HL-60 (cell line): ENCODE measurements at regions not wholly inside any gene's neighbourhood (a gene's known extent, or its start where the extent isn't known, plus 50 kb on each side); places are given as distances from the start of the nearest gene placed in this dataset.
"Not testable (repeated sequence)": the region's sequence is repeated elsewhere in the genome, so short reads cannot be mapped to it uniquely, and the experiment has no call there.

Experiments used
- DNase-seq, 2 experiments: peaks; one replicate each; pipeline ENCODE4 v3.0.0-alpha.2; 2010 to 2020; ENCODE audit warnings: low read depth in 1 of 2, low spot score in 1 of 2
- H3K27ac ChIP-seq: fragments of 250-450 bp; sonication (Bioruptor Pico); replicated peaks from 2 replicates; pipeline ENCODE4 v1.5.1; 2020; ENCODE audit warnings: mild to moderate bottlenecking, moderate library complexity
- H3K27me3 ChIP-seq: fragments of 250-450 bp; sonication (Bioruptor Pico); 2 replicates; pipeline ENCODE4 v1.5.1; 2021; ENCODE audit warnings: mild to moderate bottlenecking, moderate library complexity; ENCODE audit not compliant: insufficient read depth, poor library complexity, severe bottlenecking
- H3K4me3 ChIP-seq: replicated peaks from 2 replicates; pipeline ENCODE4 v1.5.1; 2011; ENCODE audit warnings: mild to moderate bottlenecking, control low read depth, low read length; ENCODE audit not compliant: insufficient read depth
- GABPA ChIP-seq: IDR thresholded peaks from 2 replicates; pipeline ENCODE4 v1.6.1; 2012; ENCODE audit warnings: low read depth
- POLR2AphosphoS5 ChIP-seq: IDR thresholded peaks from 2 replicates; pipeline ENCODE4 v1.6.1; 2012; ENCODE audit warnings: low read depth
- SPI1 ChIP-seq: IDR thresholded peaks from 2 replicates; pipeline ENCODE4 v1.6.1; 2012; ENCODE audit warnings: low read depth, mild to moderate bottlenecking, borderline replicate concordance
- TF ChIP-seq, protein P1 (sequence below): IDR thresholded peaks from one replicate; pipeline ENCODE4 v1.5.1; 2011; ENCODE audit warnings: low read length, control low read depth, inconsistent platforms; ENCODE audit not compliant: insufficient read depth
- TF ChIP-seq, protein P2 (sequence below): IDR thresholded peaks from 2 replicates; pipeline ENCODE4 v1.6.1; 2012; ENCODE audit warnings: low read depth; ENCODE audit not compliant: insufficient replicate concordance

DNA sequence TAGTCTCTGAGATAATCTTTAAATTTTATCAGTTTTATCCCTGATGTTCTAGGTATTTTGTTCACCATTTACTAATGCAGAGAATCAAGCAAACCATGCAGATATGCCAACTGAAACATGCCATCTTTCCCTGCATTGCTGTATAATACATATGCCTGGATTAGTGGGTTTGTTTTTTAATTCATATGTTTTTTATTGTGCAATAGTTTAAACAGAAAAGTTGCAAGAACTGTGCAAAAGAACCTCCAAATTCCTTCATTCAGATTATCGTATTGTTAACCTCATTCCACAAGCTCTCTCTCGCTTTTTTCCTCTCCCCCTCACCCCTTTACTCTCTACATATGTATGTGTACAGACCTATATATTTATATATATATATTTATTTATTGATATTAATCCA lies 244.6 kb downstream of the NKX6-1 start:
- H3K27ac ChIP-seq = no peak overlapping the region
- no peak overlapping the region for H3K4me3 ChIP-seq
- H3K27me3 ChIP-seq = peaks cover 3% of the 10 kb centered on the region
- TF ChIP-seq, protein P1, sequence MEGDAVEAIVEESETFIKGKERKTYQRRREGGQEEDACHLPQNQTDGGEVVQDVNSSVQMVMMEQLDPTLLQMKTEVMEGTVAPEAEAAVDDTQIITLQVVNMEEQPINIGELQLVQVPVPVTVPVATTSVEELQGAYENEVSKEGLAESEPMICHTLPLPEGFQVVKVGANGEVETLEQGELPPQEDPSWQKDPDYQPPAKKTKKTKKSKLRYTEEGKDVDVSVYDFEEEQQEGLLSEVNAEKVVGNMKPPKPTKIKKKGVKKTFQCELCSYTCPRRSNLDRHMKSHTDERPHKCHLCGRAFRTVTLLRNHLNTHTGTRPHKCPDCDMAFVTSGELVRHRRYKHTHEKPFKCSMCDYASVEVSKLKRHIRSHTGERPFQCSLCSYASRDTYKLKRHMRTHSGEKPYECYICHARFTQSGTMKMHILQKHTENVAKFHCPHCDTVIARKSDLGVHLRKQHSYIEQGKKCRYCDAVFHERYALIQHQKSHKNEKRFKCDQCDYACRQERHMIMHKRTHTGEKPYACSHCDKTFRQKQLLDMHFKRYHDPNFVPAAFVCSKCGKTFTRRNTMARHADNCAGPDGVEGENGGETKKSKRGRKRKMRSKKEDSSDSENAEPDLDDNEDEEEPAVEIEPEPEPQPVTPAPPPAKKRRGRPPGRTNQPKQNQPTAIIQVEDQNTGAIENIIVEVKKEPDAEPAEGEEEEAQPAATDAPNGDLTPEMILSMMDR = no peak
- TF ChIP-seq, protein P2, sequence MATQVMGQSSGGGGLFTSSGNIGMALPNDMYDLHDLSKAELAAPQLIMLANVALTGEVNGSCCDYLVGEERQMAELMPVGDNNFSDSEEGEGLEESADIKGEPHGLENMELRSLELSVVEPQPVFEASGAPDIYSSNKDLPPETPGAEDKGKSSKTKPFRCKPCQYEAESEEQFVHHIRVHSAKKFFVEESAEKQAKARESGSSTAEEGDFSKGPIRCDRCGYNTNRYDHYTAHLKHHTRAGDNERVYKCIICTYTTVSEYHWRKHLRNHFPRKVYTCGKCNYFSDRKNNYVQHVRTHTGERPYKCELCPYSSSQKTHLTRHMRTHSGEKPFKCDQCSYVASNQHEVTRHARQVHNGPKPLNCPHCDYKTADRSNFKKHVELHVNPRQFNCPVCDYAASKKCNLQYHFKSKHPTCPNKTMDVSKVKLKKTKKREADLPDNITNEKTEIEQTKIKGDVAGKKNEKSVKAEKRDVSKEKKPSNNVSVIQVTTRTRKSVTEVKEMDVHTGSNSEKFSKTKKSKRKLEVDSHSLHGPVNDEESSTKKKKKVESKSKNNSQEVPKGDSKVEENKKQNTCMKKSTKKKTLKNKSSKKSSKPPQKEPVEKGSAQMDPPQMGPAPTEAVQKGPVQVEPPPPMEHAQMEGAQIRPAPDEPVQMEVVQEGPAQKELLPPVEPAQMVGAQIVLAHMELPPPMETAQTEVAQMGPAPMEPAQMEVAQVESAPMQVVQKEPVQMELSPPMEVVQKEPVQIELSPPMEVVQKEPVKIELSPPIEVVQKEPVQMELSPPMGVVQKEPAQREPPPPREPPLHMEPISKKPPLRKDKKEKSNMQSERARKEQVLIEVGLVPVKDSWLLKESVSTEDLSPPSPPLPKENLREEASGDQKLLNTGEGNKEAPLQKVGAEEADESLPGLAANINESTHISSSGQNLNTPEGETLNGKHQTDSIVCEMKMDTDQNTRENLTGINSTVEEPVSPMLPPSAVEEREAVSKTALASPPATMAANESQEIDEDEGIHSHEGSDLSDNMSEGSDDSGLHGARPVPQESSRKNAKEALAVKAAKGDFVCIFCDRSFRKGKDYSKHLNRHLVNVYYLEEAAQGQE = no peak
- TF ChIP-seq SPI1 = no peak
- TF ChIP-seq GABPA = no peak
- TF ChIP-seq POLR2AphosphoS5 = no peak
- no peak for DNase-seq

DNA sequence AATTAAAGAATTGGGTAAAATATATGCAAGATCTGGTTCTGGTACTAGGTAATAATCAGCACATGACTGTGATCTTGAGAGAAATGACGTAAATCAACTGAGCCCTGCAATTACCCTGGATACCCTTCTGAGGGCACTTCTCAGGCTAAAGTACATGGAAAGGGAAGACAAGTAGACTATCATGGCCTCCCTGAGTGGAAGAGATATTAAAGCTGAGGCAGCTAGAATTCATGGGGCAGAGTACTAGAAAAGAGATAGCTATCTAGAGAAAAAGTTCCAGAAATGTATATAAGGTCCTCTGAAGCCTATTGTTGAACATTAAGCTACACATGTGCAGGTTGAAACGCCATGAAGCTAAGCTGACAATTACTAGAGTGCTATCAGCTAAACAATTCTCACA lies 249.6 kb downstream of the NKX6-1 start:
- Histone ChIP-seq H3K4me3 (no peak overlapping the region), H3K27me3 (peaks cover 3% of the 10 kb centered on the region), H3K27ac (no peak overlapping the region)
- no peak for TF ChIP-seq GABPA
- TF ChIP-seq SPI1 = no peak
- TF ChIP-seq POLR2AphosphoS5 = no peak
- TF ChIP-seq, protein P2 = no peak
- TF ChIP-seq, protein P1 = no peak
- no peak for DNase-seq

DNA sequence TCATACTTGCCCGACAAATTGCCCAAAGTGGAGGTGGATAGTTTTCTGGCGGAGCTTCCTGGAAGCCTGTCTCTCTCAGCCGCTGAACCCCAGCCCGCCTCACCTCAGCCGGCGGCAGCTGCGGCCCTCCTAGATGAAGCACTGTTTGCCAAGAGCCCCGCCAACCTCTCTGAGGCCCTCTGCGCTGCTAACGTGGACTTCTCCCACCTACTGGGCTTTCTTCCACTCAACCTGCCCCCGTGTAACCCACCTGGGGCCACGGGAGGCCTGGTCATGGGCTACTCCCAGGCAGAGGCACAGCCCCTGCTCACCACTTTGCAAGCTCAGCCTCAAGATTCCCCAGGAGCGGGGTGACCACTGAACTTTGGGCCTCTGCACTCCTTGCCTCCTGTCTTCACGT lies 254.1 kb downstream of the NKX6-1 start:
- not testable (repeated sequence) for H3K4me3 ChIP-seq, H3K27me3 ChIP-seq, DNase-seq, H3K27ac ChIP-seq

DNA sequence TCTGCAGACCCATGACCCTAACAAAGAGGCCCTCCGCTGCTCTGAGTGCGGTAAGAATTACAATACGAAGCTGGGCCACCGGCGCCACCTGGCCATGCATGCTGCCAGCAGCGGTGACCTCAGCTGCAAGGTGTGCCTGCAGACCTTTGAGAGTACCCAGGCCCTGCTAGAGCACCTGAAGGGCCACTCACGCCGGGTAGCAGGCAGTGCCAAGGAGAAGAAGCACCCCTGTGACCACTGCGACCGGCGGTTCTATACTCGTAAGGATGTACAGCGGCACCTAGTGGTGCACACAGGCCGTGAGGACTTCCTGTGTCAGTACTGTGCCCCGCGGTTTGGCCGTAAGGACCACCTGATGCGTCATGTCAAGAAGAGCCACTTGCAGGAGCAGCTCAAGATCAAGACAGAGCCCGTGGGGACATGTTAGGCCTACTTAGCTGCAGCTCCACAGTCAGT lies 254.7 kb downstream of the NKX6-1 start:
- DNase-seq, H3K27me3 ChIP-seq, H3K4me3 ChIP-seq, H3K27ac ChIP-seq: not testable (repeated sequence)

DNA sequence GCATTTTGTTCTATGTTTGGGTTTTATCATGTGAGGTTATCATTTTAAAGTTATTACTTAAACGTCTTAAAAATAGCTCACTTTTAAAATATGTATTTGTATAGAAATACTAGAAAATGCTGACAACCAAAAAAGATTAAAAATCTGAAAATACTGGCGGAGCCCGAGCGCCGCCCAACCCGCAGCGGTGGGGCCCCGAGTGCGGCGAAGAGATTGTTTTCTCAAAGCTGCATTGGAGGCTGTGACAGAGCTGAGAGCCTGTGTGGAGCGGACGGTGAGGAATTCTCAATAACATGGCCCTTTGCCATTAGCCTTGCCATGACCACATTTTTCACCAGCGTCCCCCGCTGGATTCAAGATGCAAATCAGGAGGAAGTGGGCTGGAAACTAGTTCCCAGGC lies 255.4 kb downstream of the NKX6-1 start:
- no peak overlapping the region for H3K4me3 ChIP-seq
- no peaks in the 10 kb centered on the region for H3K27me3 ChIP-seq
- TF ChIP-seq SPI1 (no peak), POLR2AphosphoS5 (no peak), GABPA (no peak)
- TF ChIP-seq, protein P2 = no peak
- TF ChIP-seq, protein P1 = no peak
- no peak overlapping the region for H3K27ac ChIP-seq
- DNase-seq = no peak
